SK-N-SH (cell line): ENCODE measurements at regions not wholly inside any gene's neighbourhood (a gene's known extent, or its start where the extent isn't known, plus 50 kb on each side); places are given as distances from the start of the nearest gene placed in this dataset.

Source experiments
- CTCF ChIA-PET: fragments of 300-600, 350-600 bp; formaldehyde crosslinking; extraction: SDS; loops from one replicate; lab custom pipeline; 2021; lab: Yijun Ruan, JAX
- POLR2A ChIA-PET: fragments of 350-600 bp; sonication (Branson Sonifier 250); formaldehyde crosslinking; extraction: SDS; loops from one replicate; lab custom pipeline; 2020; ENCODE audit warnings: antibody characterized with exemption, inconsistent platforms; lab: Yijun Ruan, JAX
- DNase-seq: peaks from one replicate; pipeline ENCODE4 v3.0.0; 2012
- H2AFZ ChIP-seq: fragments of 200-600 bp; sonication (generic); 2 replicates; pipeline ENCODE4 v1.8.1; 2016; ENCODE audit warnings: antibody characterized with exemption, mild to moderate bottlenecking, low read depth
- H3F3A ChIP-seq: fragments of 200-600 bp; sonication (generic); replicated peaks from 2 replicates; pipeline ENCODE3; 2016; ENCODE audit warnings: antibody characterized with exemption, mild to moderate bottlenecking; ENCODE audit not compliant: insufficient read depth
- H3K27ac ChIP-seq, 2 experiments: fragments of 200-500 bp in 1 of 2; fragments of 200-600 bp in 1 of 2; sonication (Bioruptor generic) in 1 of 2; sonication (generic), shearing (Covaris generic) in 1 of 2; 2 replicates each; pipeline versions ENCODE4 v1.5.1 to v1.6.1; 2014 to 2016; ENCODE audit warnings: low read depth in 2 of 2, inconsistent platforms in 1 of 2, low read length in 1 of 2, mild to moderate bottlenecking in 1 of 2, mixed read lengths in 1 of 2
- H3K27me3 ChIP-seq: fragments of 200-600 bp; sonication (generic), shearing (Covaris generic); 2 replicates; pipeline ENCODE4 v1.6.1; 2016; ENCODE audit warnings: mixed run types; ENCODE audit not compliant: insufficient read depth
- H3K36me3 ChIP-seq, 2 experiments: fragments of 200-500 bp in 1 of 2; fragments of 200-600 bp in 1 of 2; sonication (Bioruptor generic) in 1 of 2; sonication (generic) in 1 of 2; replicated peaks in 1 of 2; 2 replicates each; pipeline versions ENCODE3 to v1.5.1; 2014 to 2016; ENCODE audit warnings: low read length in 1 of 2, mild to moderate bottlenecking in 1 of 2; ENCODE audit not compliant: insufficient read depth in 2 of 2, control insufficient read depth in 1 of 2
- H3K4me1 ChIP-seq, 2 experiments: fragments of 200-500 bp in 1 of 2; fragments of 200-600 bp in 1 of 2; sonication (Bioruptor generic) in 1 of 2; sonication (generic), shearing (Covaris generic) in 1 of 2; 2 replicates each; pipeline versions ENCODE4 v1.5.1 to v1.6.1; 2014 to 2016; ENCODE audit warnings: low read depth in 1 of 2, low read length in 1 of 2, mixed run types in 1 of 2; ENCODE audit not compliant: insufficient read depth in 2 of 2, control insufficient read depth in 1 of 2
- H3K4me2 ChIP-seq: fragments of 200-600 bp; sonication (generic), shearing (Covaris generic); 2 replicates; pipeline ENCODE4 v1.6.1; 2017; ENCODE audit warnings: mixed run types
- H3K4me3 ChIP-seq, 2 experiments: fragments of 200-500 bp in 1 of 2; fragments of 200-600 bp in 1 of 2; sonication (Bioruptor generic) in 1 of 2; sonication (generic), shearing (Covaris generic) in 1 of 2; 2 replicates each; pipeline versions ENCODE4 v1.5.1 to v1.8.1; 2014 to 2016; ENCODE audit warnings: low read depth in 2 of 2, inconsistent platforms in 1 of 2, low read length in 1 of 2, mild to moderate bottlenecking in 1 of 2, mixed read lengths in 1 of 2, moderate library complexity in 1 of 2
- H3K79me2 ChIP-seq: fragments of 200-600 bp; sonication (generic); 2 replicates; pipeline ENCODE4 v1.8.1; 2017; ENCODE audit warnings: mild to moderate bottlenecking; ENCODE audit not compliant: insufficient read depth
- H3K9ac ChIP-seq: fragments of 200-600 bp; sonication (generic); 2 replicates; pipeline ENCODE4 v1.6.1; 2017; ENCODE audit warnings: mixed run types
- H3K9me2 ChIP-seq: fragments of 200-600 bp; sonication (generic); 2 replicates; pipeline ENCODE4 v1.6.1; 2017; ENCODE audit warnings: mixed run types
- H3K9me3 ChIP-seq: fragments of 200-600 bp; sonication (generic); 2 replicates; pipeline ENCODE4 v1.6.1; 2017; ENCODE audit warnings: mixed run types, mild to moderate bottlenecking, moderate library complexity
- H4K20me1 ChIP-seq: fragments of 200-600 bp; sonication (generic); 2 replicates; pipeline ENCODE4 v1.6.1; 2017; ENCODE audit warnings: mild to moderate bottlenecking, mixed run types; ENCODE audit not compliant: insufficient read depth
- CHD2 ChIP-seq: fragments of 150-350 bp; IDR thresholded peaks from 2 replicates; pipeline ENCODE4 v1.6.1; 2018; ENCODE audit warnings: low read length; ENCODE audit not compliant: partially characterized antibody
- CTCF ChIP-seq: fragments of 200-600 bp; sonication (generic); IDR thresholded peaks from 2 replicates; pipeline ENCODE4 v1.6.1; 2017; ENCODE audit warnings: antibody characterized with exemption, mild to moderate bottlenecking, moderate library complexity
- EP300 ChIP-seq, 2 experiments: IDR thresholded peaks; 2 replicates each; pipeline versions ENCODE4 v1.4.0 to v1.6.1; 2012; ENCODE audit warnings: borderline replicate concordance in 1 of 2, low read depth in 1 of 2, low read length in 1 of 2
- FOSL2 ChIP-seq: IDR thresholded peaks from 2 replicates; pipeline ENCODE4 v1.4.0; 2012; ENCODE audit warnings: low read depth, mild to moderate bottlenecking, moderate library complexity, borderline replicate concordance
- FOXJ3 ChIP-seq: sonication (generic); formaldehyde crosslinking; IDR thresholded peaks from 2 replicates; pipeline ENCODE4 v1.5.1; 2020; ENCODE audit warnings: mild to moderate bottlenecking, missing genetic modification reagents
- GABPA ChIP-seq: IDR thresholded peaks from 2 replicates; pipeline ENCODE4 v1.4.0; 2012; ENCODE audit warnings: low read depth, mild to moderate bottlenecking
- JUND ChIP-seq: IDR thresholded peaks from 2 replicates; pipeline ENCODE4 v1.4.0; 2012
- MAX ChIP-seq: IDR thresholded peaks from 2 replicates; pipeline ENCODE4 v1.4.0; 2012; ENCODE audit warnings: low read depth
- MXI1 ChIP-seq: IDR thresholded peaks from 2 replicates; pipeline ENCODE4 v1.6.1; 2012; ENCODE audit warnings: mild to moderate bottlenecking, low read depth, low read length, improper control_type of control experiment
- PBX3 ChIP-seq: IDR thresholded peaks from 2 replicates; pipeline ENCODE4; 2012
- POLR2AphosphoS5 ChIP-seq: IDR thresholded peaks from 2 replicates; pipeline ENCODE4 v1.6.1; 2012; ENCODE audit warnings: low read depth, low read length
- RAD21 ChIP-seq: IDR thresholded peaks from 2 replicates; pipeline ENCODE4 v1.6.1; 2012; ENCODE audit warnings: mild to moderate bottlenecking, low read length
- RCOR1 ChIP-seq: fragments of 150-350 bp; IDR thresholded peaks from 2 replicates; pipeline ENCODE4 v1.6.1; 2017; ENCODE audit warnings: antibody characterized with exemption, low read length
- RXRA ChIP-seq: IDR thresholded peaks from 2 replicates; pipeline ENCODE4 v1.4.0; 2012; ENCODE audit warnings: low read depth, mild to moderate bottlenecking, borderline replicate concordance
- SMC3 ChIP-seq: IDR thresholded peaks from 2 replicates; pipeline ENCODE4 v1.6.1; 2012; ENCODE audit warnings: low read depth, low read length, improper control_type of control experiment
- TAF1 ChIP-seq: IDR thresholded peaks from 2 replicates; pipeline ENCODE4 v1.6.1; 2012; ENCODE audit warnings: low read depth, mild to moderate bottlenecking, low read length, moderate library complexity, borderline replicate concordance
- TEAD4 ChIP-seq: IDR thresholded peaks from 2 replicates; pipeline ENCODE4 v1.4.0; 2012; ENCODE audit warnings: mild to moderate bottlenecking, borderline replicate concordance; ENCODE audit not compliant: insufficient read depth
- USF1 ChIP-seq: IDR thresholded peaks from 2 replicates; pipeline ENCODE4 v1.4.0; 2012; ENCODE audit warnings: low read depth, borderline replicate concordance
- USF2 ChIP-seq: fragments of 150-350 bp; IDR thresholded peaks from 2 replicates; pipeline ENCODE4 v1.6.1; 2017; ENCODE audit warnings: antibody characterized with exemption, low read length, low read depth, borderline replicate concordance
- YY1 ChIP-seq: IDR thresholded peaks from 2 replicates; pipeline ENCODE4 v1.4.0; 2012; ENCODE audit warnings: low read depth, mild to moderate bottlenecking
- WGBS: methylation state at CpG from one replicate; pipeline ENCODE4 v1.1.6; 2017; ENCODE audit warnings: low lambda C conversion rate; 5-methylcytosine and 5-hydroxymethylcytosine counted together

GRCh38 chr2:41871080-41871479, 176.7 kb upstream of the PKDCC start:
- Histone ChIP-seq H3K27me3 (no peaks in the 10 kb centered on the region), H2AFZ (no peak overlapping the region)
- no peak for TF ChIP-seq MAX
- TF ChIP-seq RXRA, result no peak
- TF ChIP-seq GABPA, result no peak
- TF ChIP-seq FOSL2, result no peak
- no peak for TF ChIP-seq USF1
- no peak for TF ChIP-seq FOXJ3 (CRISPR knock-in tag)
- TF ChIP-seq USF2, result no peak
- TF ChIP-seq RCOR1, result no peak
- TF ChIP-seq YY1, result no peak
- peak; percentile 20 for TF ChIP-seq CTCF
- no peak for TF ChIP-seq JUND
- peak; percentile 30 for TF ChIP-seq RAD21
- no peak for TF ChIP-seq POLR2AphosphoS5
- TF ChIP-seq TAF1, result no peak
- TF ChIP-seq CHD2, result no peak
- peak; percentile 22; the same call in 1 of the 2 replicates for TF ChIP-seq SMC3
- no peak for TF ChIP-seq EP300 (IDR thresholded peaks at IDR 0.05; ENCODE audit: borderline replicate concordance in 1 of 2, low read depth in 1 of 2, low read length in 1 of 2)
- TF ChIP-seq MXI1, result no peak
- TF ChIP-seq TEAD4, result no peak
- TF ChIP-seq PBX3, result no peak

More at GRCh38 chr2:41871080-41871479, 176.7 kb upstream of the PKDCC start:
- peak; percentile 52 for DNase-seq
- no peaks in the 10 kb centered on the region for H3K36me3 ChIP-seq
- H3K4me3 ChIP-seq, result no peak overlapping the region
- H4K20me1 ChIP-seq, result no peaks in the 10 kb centered on the region
- no peak overlapping the region for H3K27ac ChIP-seq
- no peaks in the 10 kb centered on the region for H3K9me2 ChIP-seq
- H3K9ac ChIP-seq, result no peak overlapping the region
- ChIA-PET POLR2A (interaction anchor here (0.9 to 3.1 kb wide), 4 partner anchors 15 to 176 kb away, joined by 4 to 38 read pairs (median 8); partner anchors contain the start of gene PKDCC), CTCF (interaction anchor here (0.6 to 18.0 kb wide), 27 partner anchors 9 to 246 kb away, joined by 3 to 897 read pairs (median 20); partner anchors contain the start of gene PKDCC)
- H3K4me1 ChIP-seq, result peaks cover 0 to 26% of the 10 kb centered on the region in 2 experiments; a peak in 3 of 4 replicates
- H3F3A ChIP-seq, result no peaks in the 10 kb centered on the region
- WGBS, result 77% methylated on average over 9 of the region's 9 CpGs
- H3K9me3 ChIP-seq, result no peaks in the 10 kb centered on the region
- no peak overlapping the region for H3K4me2 ChIP-seq
- no peaks in the 10 kb centered on the region for H3K79me2 ChIP-seq
